ENCODE measurements at regions not wholly inside any gene's neighbourhood (a gene's known extent, or its start where the extent isn't known, plus 50 kb on each side); places are given as distances from the start of the nearest gene placed in this dataset.

GRCh38 chr2:128640845-128641360, 322.2 kb upstream of the HS6ST1 start:
- DNase-seq = no peak

- no peak for DNase-seq
Measured at GRCh38 chr2:128641421-128642080, 322.9 kb upstream of the HS6ST1 start.

- DNase-seq = no peak
Measured at GRCh38 chr2:128642316-128642715, 323.6 kb upstream of the HS6ST1 start.

- no peak for DNase-seq
Measured at GRCh38 chr2:128642821-128643220, 324.2 kb upstream of the HS6ST1 start.

GRCh38 chr2:128643221-128644065, 324.8 kb upstream of the HS6ST1 start:
- DNase-seq = no peak

GRCh38 chr2:128644156-128644555, 325.5 kb upstream of the HS6ST1 start:
- no peak for DNase-seq

- no peak for DNase-seq
Measured at GRCh38 chr2:128644718-128645256, 326.1 kb upstream of the HS6ST1 start.

GRCh38 chr2:128645631-128646030, 327.0 kb upstream of the HS6ST1 start:
- DNase-seq = no peak

GRCh38 chr2:128646091-128646490, 327.4 kb upstream of the HS6ST1 start:
- no peak for DNase-seq

- DNase-seq = no peak
Measured at GRCh38 chr2:128646691-128647090, 328.0 kb upstream of the HS6ST1 start.

GRCh38 chr2:128651000-128651399, 332.3 kb upstream of the HS6ST1 start:
- DNase-seq = no peak

GRCh38 chr2:128654408-128654807, 335.7 kb upstream of the HS6ST1 start:
- DNase-seq = no peak

GRCh38 chr2:128660836-128661235, 342.2 kb upstream of the HS6ST1 start:
- DNase-seq = no peak

- no peak for DNase-seq
Measured at GRCh38 chr2:128661311-128661710, 342.6 kb upstream of the HS6ST1 start.

GRCh38 chr2:128662051-128662471, 343.4 kb upstream of the HS6ST1 start:
- DNase-seq = no peak

- DNase-seq = no peak
Measured at GRCh38 chr2:128663371-128664050, 344.8 kb upstream of the HS6ST1 start.

GRCh38 chr2:128664499-128664971, 345.9 kb upstream of the HS6ST1 start:
- no peak for DNase-seq

GRCh38 chr2:128665113-128665512, 346.4 kb upstream of the HS6ST1 start:
- DNase-seq = no peak

GRCh38 chr2:128666596-128666995, 347.9 kb upstream of the HS6ST1 start:
- DNase-seq = no peak

GRCh38 chr2:128667391-128667790, 348.7 kb upstream of the HS6ST1 start:
- no peak for DNase-seq

GRCh38 chr2:128668946-128669345, 350.3 kb upstream of the HS6ST1 start:
- DNase-seq = no peak

- DNase-seq = no peak
Measured at GRCh38 chr2:128670066-128670465, 351.4 kb upstream of the HS6ST1 start.

Data from EL (cell line).